NCI-H1105 (cell line): ENCODE measurements at regions not wholly inside any gene's neighbourhood (a gene's known extent, or its start where the extent isn't known, plus 50 kb on each side); places are given as distances from the start of the nearest gene placed in this dataset.

Experiments used
- DNase-seq: peaks from one replicate; lab custom pipeline; 2025; lab: John Stamatoyannopoulos, UW

- no peak for DNase-seq
These were observed 60.1 kb upstream of the ARID5B start for GRCh38 chr10:61841338-61841875.

- DNase-seq = no peak
These were observed 58.6 kb upstream of the ARID5B start for GRCh38 chr10:61842755-61843497.

DNA sequence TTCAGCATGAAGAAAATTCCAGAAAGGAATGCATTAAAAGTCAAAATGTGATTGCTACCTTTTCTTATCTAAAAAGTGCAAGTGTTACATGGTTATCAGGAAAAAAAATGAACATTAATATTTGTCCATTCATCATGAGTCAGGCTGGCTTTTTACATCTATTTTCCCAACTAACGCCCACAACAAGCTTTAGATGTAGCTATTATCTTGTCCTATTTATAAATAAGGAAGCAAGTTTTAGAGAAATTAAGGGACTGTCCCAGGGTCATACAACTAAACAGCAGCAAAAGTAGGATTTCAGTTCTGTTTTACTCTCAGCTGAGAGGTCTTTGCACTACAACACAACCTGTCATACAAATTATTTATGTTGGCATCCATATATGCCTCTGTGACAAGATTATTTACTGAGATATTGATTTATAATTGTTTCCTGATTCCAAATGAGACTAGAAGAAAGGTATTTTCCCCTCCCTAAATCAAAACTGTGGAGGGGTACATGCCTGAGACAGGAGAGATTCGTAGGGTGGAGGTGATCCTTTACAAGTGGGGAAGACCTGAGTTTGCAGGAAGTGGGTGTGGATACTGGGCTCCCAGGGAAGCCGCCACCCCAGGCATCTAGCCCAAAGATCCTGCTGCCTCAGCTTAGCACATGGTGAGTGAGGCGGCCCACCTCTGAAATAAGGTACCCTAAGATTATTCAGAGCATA, 57.2 kb upstream of the ARID5B start:
- DNase-seq = no peak

GRCh38 chr10:61845196-61845949, 56.1 kb upstream of the ARID5B start:
- no peak for DNase-seq

GRCh38 chr10:61845950-61846268, 55.6 kb upstream of the ARID5B start:
- no peak for DNase-seq

GRCh38 chr10:61846370-61847031, 55.0 kb upstream of the ARID5B start:
- no peak for DNase-seq

DNA sequence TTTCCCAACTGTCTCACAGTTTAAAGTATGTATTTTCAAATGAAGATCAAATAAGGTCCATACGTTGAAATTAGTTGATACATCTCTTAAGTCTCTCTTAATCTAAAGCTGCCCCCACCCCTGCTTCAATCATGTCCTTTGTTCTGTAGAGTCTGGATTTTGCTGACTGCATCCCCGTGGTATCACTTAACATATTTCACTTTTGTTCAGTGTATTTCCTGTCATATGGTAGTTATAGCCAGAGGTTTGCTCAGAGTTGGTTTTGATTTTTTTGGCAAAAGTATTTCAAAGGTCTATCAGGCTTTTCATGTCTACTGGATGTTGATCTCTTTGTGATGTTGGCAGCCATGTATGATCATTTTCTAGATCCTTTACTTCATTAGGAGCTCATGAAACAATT, 54.4 kb upstream of the ARID5B start:
- DNase-seq = no peak

- no peak for DNase-seq
These were observed 53.9 kb upstream of the ARID5B start for GRCh38 chr10:61847640-61848039.

DNA sequence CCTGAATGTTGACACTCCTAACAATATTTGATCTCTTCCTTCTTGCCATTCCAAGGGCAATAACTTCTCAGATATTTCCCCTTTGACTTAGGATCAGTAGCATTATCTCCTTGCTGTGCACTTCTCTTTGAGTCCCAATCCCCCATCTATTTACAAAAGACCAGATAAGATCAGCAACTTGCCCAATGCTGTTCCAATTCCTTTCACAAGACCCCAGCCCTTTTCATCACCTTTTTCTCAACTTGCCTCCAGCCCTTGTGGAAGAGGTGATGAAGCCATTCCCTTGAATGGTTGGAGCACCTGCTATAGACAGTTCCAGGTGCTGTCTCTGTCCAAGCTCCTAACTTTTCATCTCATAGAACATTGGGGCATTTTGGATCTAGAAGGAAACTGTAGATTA, 51.1 kb upstream of the ARID5B start:
- no peak for DNase-seq
